Putamen (tissue), 1 donor: ENCODE measurements at regions not wholly inside any gene's neighbourhood (a gene's known extent, or its start where the extent isn't known, plus 50 kb on each side); places are given as distances from the start of the nearest gene placed in this dataset.

ENCODE experiments used
- DNase-seq: peaks from one replicate; pipeline ENCODE4 v3.0.0-alpha.2; 2016; ENCODE audit warnings: low spot score

DNA sequence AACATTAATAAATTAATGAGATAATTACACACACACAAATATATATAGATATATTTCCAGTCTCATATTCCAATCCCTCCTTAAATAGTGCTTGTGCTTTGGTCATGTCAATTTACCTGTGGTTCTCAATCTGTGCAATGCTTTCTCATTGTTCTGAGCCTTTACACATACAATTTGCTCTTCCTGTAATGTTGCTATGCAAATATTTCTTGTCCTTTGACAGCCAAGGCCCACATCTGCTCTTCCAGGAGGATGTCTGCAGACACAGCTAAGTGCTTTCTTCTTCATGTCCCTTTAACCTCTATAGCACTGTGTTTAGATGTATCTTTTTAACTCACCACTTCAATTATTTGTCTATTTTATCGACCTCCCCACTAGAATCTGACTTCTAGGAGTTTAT is 67.3 kb upstream of the RAPGEF2 start:
- DNase-seq: no peak

DNA sequence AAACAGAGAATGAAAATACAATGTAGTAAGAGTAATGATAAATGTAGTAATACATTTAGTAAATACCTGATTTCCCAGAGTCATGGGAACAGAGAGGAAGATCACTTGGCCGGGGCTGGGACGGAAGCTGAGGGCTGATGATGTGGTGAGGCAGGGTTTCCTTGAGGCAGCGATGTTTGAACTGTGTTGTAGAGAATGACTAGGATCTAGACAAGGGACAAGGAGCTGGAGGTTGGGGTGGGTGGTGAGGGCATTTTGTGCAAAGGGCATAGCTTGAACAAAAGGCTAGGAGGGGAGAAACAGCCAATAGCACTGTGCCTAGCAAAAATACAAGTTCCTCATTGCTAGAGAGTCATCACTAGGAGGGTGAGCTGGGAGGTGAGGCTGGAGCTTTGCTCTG is 64.3 kb upstream of the RAPGEF2 start:
- DNase-seq: no peak

DNA sequence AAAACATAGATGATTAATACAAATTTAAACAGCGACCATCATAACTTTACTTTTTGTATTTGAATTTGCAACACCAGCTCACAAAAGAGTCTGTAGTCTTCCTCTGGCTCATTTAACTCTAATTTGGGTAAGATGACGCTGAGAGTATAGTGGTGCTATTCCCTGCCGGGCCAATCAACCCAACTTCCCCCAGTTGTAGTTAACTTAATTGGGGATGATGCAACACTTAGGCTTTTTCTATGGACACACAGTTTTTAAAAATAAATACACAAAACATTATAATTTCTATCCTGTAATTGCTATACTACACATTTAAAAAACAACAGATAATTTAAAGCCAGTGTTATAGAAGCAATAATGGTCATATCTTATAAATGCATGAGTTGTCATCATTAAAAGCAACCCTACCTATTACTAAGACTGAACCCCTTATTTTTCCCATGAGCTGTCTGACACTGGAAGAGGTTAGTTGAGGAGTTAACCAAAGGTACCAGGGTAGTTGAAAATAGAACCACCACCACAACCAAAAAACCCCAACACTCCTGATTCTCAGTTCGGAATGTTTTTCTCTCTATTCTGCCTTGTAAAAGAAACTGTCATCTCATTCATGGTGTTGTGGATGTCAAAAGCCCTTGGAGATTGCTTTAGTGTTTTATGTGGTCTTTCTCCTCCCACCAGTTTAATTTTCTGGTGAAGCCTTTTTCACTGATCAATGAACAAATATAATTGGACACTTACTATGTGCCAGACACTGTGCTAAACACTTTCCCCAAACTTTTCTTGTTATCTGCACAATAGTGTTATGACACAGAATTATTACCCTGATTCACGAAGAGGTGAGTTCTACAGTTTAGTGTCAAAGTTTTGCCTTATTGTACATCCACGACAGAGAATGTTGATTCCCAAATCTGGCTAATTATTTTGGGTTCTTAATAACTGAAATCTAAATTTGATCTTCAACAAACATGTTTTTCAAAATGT is 61.5 kb upstream of the RAPGEF2 start:
- no peak for DNase-seq

DNA sequence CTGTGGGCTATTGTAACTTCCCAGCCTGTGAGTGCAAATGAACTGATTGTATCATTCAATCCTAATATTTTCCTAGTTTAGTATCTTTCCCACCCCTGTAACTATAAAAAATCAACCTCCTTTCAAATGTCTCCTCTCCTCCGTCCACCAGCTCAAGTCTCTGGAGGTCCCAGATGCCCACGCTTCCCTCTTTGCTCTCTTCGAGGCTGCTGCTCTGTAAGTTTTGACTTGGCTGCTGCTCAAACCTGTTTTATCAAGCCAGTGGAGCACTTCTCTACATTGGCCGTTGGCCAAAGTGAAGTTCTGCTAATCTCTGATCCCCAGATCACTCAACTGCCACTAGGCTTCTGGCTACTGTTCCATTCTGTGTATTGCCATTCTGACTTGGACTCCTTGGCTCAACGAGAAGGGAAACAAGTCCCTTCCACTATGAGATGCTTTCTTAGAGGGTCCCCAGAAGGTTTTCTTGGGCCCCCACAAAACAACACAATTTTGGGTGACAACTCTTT is 60.7 kb upstream of the RAPGEF2 start:
- DNase-seq: no peak

DNA sequence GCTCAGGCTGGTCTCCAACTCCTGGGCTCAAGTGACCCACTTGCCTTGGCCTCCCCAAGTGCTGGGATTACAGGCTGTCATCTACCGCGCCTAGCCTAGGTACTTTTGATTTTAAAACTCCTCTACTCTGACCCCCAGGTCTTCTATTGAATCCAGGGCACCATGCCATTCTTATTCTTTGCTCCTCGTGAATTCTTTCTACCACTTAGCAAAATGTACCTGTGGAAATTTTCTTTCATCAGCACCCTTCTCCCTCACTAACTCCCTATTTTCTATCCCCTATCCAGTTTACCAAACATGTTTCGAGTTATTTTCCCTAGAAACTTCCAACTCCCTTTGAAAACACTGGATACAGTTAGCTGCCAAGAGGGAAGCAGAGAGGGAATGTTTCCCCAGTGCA is 60.0 kb upstream of the RAPGEF2 start:
- DNase-seq: no peak

DNA sequence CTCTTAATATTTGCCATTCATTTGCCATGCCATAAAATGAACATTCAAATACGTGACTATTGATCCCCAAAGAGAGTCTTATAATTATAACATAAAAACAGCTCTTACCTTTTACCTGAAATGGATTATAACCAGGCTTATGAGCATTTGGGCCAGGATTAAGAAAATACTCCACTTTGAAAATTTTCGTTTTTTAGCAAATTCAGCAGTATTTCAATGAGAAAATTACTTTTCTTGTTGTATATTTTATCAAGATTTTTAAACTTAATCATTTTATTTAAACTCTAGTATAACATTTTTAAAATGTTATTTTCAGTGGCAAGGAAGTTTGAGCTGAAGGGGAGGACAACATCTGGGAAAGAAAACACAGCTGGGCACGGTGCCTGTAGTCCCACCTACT is 59.0 kb upstream of the RAPGEF2 start:
- DNase-seq: no peak

DNA sequence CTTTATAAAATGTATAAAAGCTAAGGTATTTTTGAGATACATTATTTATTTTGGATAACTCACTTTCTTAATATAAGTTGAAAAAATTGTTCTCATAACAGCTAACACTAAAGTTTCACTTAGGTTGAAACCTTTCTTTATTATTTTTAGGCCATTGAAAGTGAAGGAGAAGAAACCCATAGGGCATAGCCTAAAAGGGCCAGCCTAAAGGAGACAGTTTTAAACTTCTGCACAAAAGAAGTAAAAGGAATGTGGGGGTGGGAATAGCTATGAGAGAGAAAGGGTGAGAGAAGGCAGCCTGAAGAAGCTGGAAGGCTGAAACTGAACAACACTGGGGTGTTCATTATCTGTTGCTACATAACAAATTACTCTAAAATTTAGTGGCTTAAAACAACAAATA is 57.6 kb upstream of the RAPGEF2 start:
- no peak for DNase-seq

DNA sequence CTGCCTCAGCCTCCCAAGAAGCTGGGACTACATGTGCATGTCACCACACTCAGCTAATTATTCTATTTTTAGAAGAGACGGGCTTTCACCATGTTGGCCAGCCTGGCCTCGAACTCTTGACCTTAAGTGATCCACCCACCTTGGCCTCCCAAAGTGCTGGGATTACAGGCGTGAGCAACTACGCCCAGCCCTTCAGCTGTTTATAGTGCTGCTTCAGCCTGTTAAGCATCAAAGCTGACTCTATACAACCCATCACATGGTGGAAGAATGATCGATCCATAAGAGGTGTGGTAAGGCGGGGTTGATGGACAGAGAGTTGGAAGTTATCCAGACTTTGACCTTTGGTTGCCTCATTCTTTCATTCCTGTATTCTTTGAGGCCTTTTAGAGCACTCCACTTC is 56.2 kb upstream of the RAPGEF2 start:
- no peak for DNase-seq

DNA sequence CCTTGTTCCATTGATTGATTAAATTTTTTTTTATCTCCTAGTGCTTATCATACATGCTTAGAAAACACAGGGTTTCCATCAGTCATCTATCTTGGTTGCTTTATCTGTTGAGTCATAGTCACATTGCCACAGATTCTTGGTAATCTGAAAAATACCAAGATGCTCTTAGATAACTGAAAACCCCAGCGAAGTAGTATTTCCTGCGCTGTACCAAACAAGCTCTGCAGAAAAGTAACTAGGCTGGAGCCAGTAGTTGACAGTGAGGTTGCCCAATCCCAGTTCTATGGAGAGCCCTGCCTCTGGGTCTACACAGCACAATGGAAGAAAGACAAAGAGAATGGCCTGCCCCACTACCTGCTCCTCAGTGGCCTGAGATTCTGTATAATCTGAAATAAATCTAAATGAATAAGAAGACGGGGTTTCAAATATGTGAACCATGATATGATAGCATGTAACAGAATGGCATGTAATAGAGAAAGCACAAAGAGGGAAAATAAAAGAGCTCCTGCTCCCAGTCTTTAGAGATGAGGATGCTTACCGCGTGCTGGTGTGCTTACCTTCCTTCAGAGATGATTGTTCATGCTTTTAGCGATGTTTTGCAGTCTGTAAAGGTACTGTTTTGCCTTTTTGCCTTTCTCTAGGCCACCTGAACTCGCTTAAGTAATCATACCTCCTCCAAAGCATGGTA is 55.3 kb upstream of the RAPGEF2 start:
- DNase-seq: no peak

DNA sequence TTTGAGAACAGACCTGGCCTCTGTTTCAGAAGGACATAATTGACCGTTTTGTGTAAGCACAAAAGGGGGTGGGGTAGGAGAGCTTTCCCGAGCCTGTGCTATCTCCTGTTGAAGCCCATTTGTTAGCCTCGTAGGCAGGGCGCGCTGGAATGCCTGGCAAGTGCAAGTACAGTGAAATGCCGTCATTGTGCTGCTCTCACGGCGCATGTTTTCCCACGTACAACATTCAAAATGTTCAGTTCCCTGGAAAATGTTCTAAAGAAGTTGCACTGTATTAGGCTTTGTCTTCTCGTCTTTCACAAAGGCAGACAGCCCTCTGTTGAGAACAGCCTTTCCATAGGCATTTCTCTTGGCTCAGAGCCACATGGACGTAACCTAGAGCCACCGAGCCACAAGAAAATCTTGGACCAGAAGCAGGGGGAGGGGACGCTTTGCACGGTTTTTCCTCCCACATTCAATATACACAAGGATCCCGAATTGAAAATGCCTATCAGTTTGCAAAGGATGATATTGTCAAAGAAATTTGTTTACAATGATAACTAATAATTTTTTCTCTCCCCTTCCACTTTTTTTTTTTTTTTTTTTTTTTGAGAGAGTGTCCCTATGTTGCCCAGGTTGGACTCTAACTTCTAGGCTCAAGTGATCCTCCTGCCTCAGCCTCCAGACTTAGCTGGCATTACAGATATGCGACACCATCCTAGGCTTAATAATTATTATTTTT is 54.6 kb upstream of the RAPGEF2 start:
- DNase-seq: no peak

DNA sequence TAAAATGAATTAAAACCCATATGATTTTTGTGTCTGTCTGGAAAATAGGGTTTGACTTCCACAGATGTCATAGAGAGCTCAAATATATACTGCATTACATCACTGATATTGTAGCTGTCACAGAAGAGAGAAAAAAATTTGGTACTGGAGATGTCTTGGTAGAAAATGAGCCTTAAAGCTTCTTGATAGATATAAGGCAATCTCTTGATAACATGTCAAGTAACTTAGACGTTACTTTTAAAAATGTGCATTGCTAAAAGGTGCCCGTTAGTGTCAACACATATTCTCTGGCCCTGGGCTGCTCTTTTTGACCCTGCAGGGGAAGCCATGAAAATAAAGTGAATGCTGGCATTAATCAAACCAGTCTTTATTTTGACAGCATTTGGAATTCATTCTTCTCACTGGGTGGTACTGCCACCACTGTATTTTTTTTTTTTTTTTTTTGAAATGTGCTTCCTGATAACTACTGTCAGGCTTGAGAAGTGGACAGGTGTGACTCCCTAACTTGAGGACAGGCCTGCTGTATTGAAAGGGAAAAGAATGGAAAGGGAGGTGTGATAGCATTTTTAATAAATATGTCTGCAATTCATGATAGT is 53.0 kb upstream of the RAPGEF2 start:
- DNase-seq: no peak

DNA sequence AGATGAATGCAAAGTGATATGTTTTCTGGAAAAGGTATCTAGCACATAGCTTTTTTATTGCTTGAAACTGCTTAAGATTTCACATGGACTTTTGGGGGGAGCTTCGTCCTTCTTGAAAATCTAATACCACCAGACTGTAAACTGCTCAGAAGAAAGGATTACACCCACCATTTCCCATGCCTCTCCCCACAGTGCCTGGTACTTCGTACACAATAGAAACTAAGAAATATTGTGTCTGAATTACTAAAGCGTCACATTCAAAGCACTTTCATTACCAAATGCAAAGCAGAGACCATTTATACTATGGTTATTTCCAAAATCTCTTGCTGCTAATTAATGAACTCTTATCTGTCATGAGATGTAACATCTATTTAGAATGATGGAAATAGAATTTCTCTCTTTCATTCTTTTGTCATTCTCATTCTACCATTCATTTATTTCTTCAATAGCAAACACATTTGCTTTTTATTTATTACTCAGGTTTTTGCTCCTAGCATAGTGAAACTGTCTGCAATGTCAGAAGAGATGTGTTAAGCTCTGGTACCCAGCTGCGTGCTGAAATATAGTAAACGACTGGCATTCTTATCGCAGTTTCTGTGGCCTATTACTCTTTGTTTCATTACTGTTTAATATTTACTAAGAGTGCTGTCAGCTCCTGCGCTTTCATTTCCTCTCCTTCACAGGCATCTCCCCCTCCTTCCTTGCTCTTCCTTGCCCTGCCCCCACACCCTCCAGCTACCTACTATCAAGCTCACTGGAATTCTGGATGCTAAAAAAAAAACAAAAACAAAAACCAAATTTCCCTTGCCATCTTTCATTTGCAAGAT is 51.4 kb upstream of the RAPGEF2 start:
- DNase-seq: no peak

DNA sequence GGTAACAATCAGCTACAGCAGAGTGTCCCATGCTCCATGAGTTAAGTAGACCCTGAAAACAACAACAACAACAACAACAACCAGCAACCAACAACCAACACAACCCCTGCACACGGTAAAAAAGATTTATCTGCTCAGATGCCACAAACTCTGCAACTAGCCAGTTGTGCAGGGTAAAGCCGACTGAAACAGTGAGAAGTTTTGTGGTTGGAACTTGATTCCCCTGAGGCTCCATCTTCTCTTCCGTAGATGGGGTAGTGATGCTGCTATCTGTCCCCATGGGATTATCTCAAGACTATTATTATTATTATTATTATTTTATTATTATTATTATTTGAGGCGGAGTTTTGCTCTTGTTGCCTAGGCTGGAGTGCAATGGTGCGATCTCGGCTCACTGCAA is 50.6 kb upstream of the RAPGEF2 start:
- no peak for DNase-seq
